ENCODE measurements at regions not wholly inside any gene's neighbourhood (a gene's known extent, or its start where the extent isn't known, plus 50 kb on each side); places are given as distances from the start of the nearest gene placed in this dataset.
A peak's percentile ranks its signal among the peaks of the same experiment; 100 is the strongest.

- DNase-seq = no peak
Observed at GRCh38 chr1:38123356-38124135, 77.0 kb upstream of the POU3F1 start.

GRCh38 chr1:38121231-38121680 is 74.7 kb upstream of the POU3F1 start:
- DNase-seq = no peak

GRCh38 chr1:38120552-38121230 is 74.1 kb upstream of the POU3F1 start:
- no peak for DNase-seq

GRCh38 chr1:38118976-38119375 is 72.4 kb upstream of the POU3F1 start:
- no peak for DNase-seq

GRCh38 chr1:38117444-38117887 is 70.9 kb upstream of the POU3F1 start:
- no peak for DNase-seq

GRCh38 chr1:38115682-38116202 is 69.1 kb upstream of the POU3F1 start:
- no peak for DNase-seq

- no peak for DNase-seq
Observed at GRCh38 chr1:38115226-38115625, 68.6 kb upstream of the POU3F1 start.

GRCh38 chr1:38114241-38115026 is 67.8 kb upstream of the POU3F1 start:
- peak; percentile 15 for DNase-seq

GRCh38 chr1:38113159-38113666 is 66.6 kb upstream of the POU3F1 start:
- DNase-seq = no peak

DNA sequence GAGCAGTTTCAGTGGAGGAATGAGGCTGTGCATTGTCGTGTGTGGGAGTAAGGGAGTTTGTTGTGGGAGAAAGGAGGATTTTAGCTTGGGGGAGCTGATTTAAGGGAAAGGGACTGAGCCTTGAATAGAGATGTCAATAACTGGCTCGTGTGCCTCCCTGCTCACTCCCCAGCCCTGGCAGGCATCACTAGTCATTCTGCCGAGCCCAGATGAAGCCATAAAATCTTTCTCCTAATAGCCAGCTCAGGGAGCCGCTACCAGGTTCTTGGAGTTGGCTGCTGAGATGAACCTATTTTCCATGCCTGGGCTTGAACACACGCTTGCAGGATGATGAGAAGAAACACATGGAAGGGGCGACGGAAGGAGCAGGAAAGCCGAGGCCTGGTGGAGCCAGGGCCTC is 65.0 kb upstream of the POU3F1 start:
- no peak for DNase-seq

DNA sequence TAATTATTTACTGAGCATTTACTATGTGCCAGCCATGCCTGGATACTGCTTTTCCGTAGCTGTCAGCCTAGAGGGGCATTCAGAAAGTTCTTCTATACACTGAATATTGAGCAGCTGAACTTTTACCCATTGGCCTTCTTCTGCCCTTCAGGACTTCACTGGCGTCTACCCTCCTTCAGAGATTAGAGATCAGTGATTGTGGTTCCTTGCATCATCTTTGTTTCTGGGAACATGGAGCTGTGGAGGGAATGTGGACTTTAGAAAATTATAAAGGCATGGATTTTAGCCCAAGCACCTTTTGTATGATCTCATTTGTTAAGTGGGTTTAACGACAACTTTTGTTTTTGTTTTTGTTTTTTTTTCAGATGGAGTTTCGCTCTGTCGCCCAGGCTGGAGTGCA is 58.7 kb upstream of the POU3F1 start:
- DNase-seq = no peak

DNA sequence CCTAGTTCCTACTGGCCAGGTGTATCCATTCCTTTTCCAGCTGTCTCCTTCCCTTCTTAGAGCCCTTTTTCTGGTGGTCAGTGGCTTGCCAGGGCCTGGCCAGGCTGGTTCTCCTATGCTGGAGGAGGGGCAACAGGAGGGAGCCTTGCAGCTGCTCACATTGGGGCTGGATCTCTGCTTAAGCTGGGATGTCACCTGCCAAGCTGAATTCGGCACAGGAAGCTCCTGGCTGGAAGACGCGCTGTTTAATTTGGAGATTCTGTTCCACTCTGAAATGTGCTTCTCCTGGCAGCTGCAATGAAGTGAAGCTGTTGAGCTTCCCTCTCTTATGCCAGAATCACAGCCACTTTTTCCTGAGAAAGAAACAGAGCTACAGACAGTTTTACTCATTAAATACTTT is 56.0 kb upstream of the POU3F1 start:
- DNase-seq = no peak

DNA sequence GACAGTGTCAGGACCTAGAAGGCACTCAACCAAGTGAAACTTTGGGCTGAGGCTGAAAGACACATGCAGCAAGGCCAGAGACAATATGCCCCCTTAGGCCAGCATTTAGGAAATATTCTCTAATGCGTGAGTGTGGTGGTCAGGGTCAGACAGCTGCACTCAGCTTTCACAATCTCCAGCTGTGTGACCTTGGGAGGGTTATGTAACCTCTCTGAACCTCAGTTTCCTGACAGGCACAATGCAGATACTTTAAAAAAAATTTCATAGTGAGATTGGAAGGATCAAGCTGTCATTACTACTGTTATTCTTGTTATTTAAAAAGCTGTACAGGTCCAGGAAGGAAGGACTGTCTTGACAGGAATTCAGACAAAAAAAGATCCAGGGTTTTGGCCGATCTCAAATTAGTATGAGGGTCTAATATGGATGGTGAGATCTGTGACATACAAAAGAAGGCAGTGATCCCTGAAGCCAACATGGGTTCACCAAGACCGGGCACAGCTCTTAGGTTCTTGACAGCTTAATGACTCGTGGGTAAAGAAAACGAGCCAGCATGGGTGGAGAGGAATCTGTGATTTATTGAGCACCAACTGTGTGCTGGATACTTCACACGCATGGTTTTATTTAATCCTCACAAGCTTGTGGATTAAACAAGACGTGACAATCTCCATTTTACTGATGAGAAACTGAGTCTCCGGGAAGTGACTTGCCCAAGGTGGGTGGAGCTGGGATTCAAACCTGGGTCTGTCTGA is 54.6 kb upstream of the POU3F1 start:
- DNase-seq = no peak

DNA sequence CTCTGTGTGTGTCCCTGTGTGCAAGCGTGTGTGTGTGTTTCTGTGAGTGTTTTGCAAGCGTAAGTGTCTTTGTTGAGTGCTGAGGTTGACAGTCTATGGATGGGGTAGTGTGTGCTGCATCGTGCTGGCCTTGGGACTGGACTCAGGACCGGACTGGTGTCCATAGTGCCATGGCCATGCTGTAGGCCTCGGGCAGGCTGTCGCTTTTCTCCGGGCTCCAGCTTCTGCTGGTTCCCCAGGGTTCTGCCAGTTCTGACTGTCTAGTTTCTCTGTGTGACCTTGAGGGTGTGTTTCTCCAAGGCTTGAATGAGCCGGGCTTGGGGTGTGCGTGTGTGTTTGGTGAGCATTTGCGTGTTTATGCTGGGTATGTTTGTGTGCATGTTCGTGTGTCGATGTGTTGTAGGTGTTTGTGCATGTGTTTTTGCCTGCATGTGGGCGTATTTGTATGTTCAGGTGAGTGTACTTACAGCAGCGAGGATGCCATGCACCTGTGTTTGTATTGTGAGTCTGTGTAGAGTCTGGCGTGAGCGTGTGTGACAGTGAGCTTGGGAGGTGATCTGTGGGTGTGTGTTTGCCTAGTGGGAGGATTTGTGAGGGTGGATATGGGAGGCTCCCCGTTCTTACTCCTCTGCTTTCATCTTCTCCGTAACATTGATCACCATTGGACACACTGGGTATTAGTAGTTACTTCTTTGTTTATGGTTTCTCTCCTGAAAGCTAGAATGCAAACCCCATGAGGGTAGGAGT is 51.7 kb upstream of the POU3F1 start:
- DNase-seq = no peak

- DNase-seq = no peak
Observed at GRCh38 chr1:38097284-38097898, 50.8 kb upstream of the POU3F1 start.

All from GOT3 (cell line).